HG03565 (cell line): ENCODE measurements at regions not wholly inside any gene's neighbourhood (a gene's known extent, or its start where the extent isn't known, plus 50 kb on each side); places are given as distances from the start of the nearest gene placed in this dataset.

Source experiments
- ATAC-seq: cut with Tn5 transposase; IDR thresholded peaks from one replicate; pipeline ENCODE4 v1.9.1; 2021; ENCODE audit warnings: mild to moderate bottlenecking, moderate library complexity; ENCODE audit not compliant: unreplicated experiment

- no peak for ATAC-seq
Measured at GRCh38 chr6:65830151-65830550, 123.1 kb upstream of the EYS start.

- no peak for ATAC-seq
Measured at GRCh38 chr6:65819152-65819551, 112.1 kb upstream of the EYS start.

DNA sequence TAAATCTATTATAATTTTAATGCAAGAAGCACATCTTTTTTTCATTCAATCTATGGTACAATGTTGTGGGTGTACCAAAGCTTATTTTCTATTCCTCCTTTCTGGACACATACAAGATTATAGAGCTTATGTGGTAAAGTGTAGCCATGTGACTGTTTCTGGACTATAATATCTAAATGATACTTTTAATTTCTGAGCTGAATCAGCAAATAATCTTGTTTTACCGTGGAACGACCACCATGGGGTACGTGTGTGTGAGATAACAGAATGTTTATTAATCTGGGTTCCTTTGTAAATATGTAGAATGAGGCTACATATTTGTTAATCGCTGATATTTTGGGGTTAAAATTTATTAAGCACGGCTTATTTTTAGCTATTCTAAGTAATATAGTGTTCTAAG, 111.5 kb upstream of the EYS start:
- no peak for ATAC-seq

DNA sequence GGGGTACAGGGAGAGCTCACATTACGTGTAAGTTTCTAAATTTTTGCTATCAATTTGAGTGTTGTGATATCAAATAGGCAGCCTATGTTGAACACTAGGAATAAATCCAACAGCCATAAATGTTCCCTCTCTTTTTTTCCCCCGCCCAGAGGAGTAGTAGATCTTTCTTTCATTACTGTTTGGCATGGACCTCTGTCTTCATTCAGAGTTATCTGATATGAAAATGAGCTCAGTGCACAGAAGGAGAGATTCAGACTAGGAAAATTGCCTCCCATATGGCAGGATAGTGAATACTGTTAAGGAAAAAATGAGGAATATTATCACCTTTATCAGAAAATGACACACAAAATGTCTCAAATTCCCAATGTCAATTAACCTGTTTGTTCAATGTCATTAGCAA, 110.0 kb upstream of the EYS start:
- no peak for ATAC-seq

DNA sequence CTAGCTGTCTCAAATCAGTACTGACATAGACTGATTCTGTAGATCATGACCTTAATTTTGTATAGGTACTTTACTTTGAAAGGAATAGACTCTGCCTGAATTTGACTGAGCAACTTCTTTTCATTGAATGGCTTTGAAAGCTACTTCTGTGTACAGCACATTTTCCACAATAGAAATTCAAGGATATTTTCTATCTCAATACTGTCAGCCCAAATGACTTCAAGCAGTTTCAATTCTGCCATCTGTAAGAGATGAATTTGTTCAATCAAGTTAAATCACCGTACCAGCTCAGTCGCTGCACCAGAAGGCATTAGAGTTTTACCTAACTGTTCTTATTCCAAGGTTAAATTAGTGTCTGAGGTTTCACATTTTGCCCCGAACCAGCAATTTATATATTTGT, 107.0 kb upstream of the EYS start:
- no peak for ATAC-seq

DNA sequence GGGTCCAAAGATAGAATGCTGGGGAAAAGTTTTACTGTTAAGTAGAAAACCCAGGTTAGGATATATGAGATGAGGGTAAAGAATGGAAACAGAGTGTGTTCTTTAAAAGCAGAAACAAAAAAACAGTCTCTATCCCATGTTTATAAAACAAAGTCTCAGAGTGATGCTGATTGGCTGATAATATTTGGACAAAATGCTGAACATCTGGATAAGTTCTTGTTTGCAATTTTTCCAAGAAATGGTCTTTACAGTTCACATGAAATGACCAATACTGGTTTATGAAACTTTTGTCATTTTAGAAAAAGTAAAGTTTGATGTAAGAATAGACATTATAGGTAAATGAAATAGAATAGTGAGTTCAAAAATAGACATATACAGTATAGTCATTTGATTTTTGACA, 96.2 kb upstream of the EYS start:
- no peak for ATAC-seq

GRCh38 chr6:65799389-65799788, 92.4 kb upstream of the EYS start:
- ATAC-seq = no peak

DNA sequence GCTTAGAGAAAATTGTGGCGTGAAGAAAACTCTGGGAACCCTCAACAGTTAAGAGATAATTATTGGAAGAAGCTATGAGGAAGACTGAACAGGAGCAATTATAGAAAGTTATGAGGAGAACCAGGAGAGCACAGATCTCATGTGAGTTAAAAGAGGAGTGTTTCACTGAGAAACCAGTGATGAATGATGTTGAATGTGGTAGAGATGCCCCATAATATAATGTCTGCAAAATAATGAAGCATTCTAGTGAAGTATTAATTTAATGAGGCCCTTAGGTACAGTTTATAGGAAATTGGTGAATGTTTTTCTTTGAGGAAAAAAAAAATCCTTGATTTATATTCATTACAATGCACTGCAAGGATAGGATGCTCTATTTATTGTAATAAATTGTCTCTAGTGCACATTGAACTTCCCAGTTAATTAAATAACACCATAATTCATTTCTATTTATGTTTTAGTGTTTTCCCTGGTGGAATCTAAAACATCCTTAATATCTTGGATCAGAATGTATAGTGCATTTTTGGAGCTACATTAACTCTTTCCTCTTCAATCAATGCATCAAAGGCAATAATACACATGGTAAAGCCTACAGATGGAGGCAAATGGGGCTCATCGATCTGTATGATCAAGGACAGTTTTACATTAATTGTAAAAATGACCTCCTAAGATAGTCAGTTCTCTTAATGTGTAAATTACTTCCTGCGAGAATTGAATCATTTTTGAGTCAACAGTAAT, 91.4 kb upstream of the EYS start:
- ATAC-seq = no peak

DNA sequence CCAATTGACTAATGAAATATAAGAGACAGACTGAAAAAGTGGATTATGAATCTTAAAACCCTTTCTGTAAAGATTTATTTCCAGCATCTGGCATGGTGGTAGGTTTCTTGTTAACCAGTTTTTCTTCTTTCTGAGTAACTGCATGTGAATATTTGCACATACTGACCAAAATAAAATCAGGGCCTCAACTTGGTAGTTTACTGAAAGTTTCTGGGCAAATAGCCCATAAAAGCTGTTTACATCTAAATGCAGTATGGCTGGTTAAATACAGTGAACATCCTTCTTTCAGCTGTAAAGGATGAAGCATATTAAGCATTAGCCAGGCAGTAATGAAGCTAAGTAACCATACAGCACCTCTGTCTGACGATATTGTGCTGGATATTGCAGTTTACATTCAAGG, 83.6 kb upstream of the EYS start:
- ATAC-seq = no peak

- no peak for ATAC-seq
Measured at GRCh38 chr6:65787787-65788186, 80.8 kb upstream of the EYS start.

DNA sequence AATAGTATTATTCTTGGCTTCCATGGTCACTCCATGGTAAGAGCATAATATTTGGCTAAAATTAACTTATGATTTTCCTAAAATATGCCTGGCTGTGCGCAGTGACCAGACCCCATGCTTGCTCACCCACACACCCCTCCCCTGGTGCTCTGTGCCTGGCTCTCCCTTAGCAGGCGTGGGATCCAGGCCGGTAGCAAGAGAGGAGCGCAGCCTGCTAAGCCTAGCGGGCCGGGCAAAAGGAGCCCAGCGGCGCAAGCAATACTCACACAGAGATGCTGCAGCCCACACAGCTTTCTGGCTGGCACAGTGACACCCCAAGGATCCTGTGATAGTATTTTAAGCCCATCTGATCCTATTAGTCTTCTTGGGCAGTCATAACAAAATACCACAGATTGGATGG, 79.8 kb upstream of the EYS start:
- ATAC-seq = no peak

- no peak for ATAC-seq
Measured at GRCh38 chr6:65780691-65781090, 73.7 kb upstream of the EYS start.

DNA sequence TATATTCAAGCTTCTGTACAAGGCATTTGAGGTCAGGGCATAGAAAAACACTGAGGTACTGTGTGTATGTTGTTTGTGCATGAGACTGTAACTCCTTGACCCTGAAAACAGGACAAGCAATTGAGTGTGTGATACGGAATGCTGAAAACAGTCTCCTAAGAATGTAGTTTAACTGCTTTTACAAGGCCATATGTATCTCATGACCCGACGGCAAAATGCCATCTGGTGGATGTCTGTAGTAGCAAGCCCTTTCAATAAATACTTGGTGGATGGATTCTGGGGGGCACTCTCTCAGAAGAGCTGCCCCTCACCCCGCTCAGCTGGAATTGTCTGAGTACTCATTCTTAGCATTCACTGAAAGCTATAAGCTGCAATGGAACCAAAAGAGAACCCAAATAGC, 69.3 kb upstream of the EYS start:
- no peak for ATAC-seq

DNA sequence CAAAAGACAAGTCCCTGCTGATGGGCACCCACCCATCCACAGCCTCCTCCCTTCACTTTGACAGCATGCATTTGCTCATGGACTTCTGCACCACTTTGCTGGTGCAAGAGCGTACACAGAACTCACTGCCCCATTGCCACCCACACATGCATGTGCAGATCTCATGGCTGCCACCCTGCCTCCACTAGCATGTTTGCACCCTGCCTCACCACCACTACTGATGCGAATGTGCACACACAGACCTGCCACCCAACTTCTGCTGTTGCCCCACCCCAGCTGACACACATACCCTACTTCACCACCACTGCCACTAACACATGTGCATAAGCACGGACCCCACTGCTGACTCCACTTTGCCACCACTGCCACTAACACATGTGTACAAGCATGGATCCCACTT, 64.9 kb upstream of the EYS start:
- no peak for ATAC-seq

DNA sequence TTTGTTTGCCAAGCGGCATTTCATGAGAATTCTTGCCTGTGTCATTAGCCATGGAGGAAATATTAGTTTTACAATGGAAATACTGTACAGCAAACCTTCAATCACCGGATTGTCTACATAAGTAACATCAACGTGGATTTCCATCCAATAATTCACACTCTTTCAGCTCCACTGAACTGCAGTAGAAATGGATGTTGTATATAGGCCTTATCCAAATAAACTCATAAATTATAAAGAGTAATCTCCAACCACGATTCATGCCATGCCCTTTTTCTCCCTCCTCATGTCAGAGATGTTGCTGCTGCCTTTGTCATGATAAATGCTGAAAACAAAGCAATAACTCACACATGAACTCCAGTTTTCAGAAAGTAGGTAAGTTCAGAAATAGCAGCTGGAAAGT, 54.9 kb upstream of the EYS start:
- ATAC-seq = no peak

DNA sequence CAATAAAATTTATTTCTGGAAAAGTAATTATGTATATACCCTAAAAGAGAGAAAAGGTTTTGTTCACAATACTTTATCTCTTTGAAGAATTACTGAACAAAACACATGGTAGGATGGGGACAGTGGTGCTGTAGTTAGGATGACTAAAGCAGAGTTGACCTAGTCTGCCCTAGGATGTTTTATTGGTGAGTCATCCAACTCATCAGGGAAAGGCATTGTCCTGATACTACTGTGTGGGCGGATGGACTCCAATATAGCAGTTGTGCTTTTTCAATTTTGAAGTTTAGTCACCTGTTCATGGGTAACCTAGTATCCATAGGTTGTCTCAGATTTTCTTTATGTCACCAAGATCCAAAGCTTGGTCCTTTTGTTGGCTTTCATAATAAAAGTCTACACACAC, 53.3 kb upstream of the EYS start:
- ATAC-seq = no peak
